ENCODE measurements at regions not wholly inside any gene's neighbourhood (a gene's known extent, or its start where the extent isn't known, plus 50 kb on each side); places are given as distances from the start of the nearest gene placed in this dataset.
"Not testable (repeated sequence)": the region's sequence is repeated elsewhere in the genome, so short reads cannot be mapped to it uniquely, and the experiment has no call there.

DNA sequence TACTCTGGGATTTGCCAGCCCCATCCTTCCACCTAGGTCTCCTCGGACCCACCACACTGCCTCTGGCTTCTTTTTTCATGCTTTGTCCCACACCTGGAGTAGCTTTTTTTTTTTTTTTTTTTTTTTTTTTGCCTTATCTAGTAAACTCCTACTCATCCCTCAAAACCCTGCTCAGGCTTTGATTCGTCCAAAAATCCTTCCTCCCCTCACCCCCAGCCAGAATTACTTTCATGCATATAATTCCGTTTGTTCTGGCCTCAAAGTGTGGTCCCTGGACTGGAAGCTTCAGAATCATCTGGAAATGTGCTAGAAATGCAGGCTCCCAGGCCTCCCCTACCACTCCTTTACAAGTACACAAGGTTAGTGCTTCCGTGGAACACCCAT, 320.1 kb downstream of the PTTG2 start:
- no peak for DNase-seq

DNA sequence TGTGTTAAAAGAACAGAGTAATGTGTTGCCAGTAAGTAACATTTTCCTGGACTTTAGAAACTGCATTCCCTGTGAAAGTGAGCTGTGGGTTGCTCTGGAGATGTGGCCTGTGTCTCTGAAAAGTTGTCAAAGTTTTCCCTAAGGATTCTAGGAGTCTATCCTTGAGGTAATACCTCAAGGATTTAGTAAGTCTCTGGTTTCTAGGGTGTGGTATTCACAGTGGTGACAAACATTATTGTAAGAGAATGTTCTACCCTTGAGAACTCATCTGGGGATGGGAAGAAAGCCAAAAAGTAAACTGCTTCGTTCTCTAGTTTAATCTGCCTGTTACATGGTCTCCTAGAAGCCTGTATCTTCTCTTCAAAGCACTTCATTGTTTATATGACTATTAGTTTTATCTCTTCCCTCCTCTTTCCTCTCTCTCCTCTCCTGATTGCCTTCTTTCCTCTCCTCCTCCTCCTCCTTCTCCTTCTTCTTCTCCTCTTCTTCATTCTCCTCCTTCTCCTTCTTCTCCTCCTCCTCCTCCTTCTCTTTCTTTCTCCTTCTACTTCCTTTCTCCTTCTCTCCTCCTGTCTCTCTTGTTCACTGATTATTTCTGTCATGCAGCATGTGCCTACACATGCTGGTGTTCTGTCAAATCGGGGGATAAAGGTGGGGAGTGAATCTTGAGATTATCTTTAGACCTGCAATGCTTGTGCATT, 321.3 kb downstream of the PTTG2 start:
- no peak for DNase-seq

DNA sequence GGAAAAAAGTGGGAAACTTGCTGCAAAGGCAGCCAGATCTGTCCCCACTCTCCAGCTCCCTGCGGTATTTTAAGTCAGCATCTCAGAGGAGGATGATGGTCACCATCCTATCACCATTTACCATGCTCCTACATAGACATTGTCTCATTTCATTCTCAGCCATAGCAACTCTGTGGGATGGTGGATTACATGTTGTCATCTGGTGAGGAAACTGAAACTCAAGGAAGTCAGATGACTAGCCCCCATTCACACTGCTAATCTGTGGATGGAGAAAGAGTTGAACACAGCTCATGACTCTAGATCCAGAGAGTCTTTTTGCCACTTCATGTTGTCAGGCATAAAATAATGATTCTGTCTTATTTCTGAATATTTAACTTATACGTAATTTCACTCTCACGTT, 323.5 kb downstream of the PTTG2 start:
- DNase-seq = no peak

DNA sequence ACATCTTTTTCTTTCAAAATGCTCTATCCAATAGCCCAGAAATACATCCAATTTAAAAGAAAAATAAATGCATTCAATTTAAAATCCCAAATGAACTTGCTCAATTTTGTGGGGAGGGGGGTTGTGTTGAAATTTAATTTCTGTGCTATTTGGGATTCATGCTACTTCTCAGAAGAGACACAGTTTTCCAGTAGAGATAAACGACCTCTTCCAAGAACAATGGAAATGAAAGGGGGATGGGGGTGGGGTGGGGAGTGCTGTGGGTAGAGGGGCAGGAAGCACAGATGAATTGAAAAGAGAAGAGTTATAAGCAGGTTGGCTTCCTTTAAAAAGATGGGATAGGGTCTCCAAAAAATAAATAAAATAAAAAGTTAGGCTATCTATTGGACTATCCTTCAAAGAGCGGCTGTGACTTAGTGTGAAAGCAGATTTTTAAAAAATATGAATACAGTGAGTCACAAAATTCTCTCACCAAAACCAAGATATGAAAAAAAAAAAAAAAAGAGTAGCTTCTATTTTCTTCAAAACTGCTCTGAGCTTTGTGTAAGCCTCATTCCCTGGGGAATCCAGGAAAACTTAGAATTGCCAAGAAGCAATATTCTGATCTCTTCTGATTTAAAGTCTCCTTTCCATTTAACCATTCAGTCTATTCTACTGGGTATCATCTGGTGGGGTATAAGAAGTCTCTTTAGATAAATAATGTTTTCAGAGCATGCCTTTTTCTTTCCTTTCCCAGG, 324.3 kb downstream of the PTTG2 start:
- no peak for DNase-seq

DNA sequence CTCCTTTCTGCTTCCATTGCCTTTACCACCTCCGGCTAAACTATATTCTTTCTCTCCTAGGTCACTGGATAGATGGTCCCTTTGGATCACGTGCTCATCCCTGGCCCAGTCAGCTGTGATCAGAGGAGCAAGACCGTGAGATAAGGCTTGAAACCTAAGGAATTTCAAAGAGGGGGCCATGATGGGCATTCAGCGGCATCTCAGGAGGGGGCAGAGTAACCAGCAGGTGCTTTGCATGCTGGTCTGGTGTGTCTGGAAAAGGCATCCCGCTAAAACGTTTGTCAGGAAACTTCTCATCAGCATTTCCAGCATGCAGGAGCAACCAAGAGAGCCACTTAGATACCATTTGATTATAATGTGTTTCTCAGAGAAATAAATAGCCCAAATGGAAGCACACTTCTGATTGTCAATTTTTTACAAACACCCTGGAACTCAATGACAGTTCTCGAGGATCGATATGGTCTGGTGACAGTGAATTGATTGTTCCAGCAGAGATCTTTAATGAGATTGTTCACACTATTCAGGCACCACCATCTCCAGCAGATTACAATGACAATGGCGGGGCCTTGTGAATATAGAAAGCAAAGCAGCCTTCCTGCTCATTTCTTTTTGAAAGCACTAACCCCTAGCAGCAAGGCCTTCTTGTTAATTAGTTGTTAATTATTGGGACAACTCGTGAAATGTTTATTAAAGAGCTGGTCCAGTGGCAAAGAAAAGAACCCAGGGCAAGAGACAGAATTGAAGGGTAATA, 327.1 kb downstream of the PTTG2 start:
- no peak for DNase-seq

DNA sequence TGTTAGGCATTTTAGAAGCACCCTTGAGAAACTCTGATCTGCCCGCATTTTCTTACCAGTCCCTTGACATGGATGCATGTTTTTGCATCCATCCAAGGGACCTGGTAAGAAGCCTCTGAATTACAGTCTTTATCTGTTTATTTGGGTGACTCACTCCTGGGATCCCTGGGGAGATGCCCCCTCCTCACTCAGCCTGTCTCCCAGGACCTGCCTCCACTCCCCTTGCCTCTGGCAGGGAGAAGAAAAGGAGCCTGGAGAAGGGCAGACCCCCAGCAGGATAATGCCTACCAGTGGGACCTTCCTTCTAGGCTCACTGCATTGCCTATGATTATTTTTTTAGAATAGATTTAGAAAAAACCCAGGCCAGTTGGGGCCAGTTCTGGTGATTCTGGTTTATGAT, 329.4 kb downstream of the PTTG2 start:
- no peak for DNase-seq

DNA sequence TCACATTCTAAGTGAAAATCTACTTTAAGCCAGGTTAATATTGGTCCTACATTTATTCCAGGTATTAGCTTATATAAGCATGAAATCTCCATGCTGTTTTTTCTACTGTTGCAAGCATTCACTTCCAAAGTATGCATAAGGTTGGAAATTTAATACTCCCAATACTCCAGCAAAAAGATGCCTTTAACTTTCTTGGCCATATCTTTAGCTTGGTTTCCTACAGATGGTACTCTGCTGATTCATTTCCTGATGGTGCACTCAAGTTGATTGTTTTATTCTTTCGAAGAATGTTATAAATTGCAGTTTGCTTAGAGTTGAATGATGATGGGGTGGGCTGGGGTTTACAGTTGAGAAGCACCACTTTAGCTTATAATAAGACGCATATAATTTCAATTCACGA, 330.2 kb downstream of the PTTG2 start:
- DNase-seq = no peak

DNA sequence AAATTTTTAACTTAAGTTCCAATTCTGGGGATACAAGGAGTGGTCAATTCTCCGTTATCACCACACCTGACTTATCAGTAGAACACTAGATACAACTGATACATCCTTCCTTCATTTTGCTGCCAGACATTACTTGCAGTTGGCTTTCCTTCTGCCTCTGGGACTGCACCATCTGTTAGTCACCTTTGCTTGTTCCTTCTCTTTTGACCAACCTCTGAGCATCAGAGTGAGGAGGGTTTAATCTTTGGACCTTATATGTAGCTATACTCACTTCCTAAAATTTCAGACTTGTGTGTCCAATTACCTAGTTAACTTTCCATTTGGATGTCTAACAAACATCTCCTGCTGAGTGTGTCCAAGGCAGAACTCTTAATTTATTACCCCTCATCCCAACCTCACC, 330.7 kb downstream of the PTTG2 start:
- DNase-seq = no peak

DNA sequence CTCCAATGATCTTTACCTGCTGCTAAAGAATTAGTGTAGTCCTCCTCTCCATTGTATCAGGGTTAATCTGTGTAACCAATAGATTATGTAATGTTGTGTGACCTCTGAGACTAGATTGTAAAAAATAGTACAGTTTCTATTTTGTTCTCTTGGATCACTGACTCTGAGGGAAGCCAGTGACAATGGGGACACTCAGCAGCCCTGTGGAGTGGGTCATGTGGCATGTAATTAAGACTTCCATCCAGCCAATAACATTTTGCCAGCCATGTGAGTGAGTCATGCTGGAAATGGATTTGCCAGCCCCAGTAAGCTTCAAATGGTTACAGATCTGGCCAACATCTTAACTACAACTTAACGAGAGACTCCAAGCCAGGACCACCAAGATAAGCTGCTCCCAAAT, 332.3 kb downstream of the PTTG2 start:
- DNase-seq = no peak

DNA sequence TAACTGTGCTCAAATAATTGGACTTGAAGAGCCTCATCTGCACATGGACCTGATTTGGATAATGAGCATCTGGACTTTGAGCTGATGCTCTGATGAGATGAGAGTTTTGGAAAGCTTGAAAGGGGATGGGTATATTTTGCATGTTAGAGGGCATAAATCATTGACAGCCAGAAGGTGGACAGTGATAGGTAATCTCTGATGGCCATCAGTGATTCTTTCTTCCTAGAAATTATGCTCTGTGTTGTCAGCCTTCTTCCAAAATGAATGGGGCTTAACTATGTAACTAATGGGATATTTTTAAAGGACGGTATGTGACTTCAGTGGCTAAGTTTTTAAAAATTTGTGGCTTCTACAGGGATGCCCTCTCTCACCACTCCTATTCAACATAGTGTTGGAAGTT, 334.0 kb downstream of the PTTG2 start:
- no peak for DNase-seq

DNA sequence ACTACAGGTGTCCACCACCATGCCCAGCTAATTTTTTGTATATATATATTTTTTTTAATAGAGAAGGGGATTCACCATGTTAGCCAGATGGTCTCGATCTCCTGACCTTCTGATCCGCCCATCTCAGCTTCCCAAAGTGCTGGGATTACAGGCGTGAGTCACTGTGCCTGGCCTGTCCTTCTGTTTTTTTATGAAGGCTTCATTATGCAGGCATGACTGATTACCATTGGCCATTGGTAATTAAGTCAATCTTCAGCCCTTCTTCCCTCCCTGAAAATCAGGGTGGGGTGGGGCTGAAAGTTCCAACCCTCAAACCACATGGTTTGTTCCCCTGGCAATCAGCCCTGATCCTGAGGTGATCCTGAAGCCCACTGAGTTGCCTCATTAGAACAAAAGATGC, 336.9 kb downstream of the PTTG2 start:
- no peak for DNase-seq

DNA sequence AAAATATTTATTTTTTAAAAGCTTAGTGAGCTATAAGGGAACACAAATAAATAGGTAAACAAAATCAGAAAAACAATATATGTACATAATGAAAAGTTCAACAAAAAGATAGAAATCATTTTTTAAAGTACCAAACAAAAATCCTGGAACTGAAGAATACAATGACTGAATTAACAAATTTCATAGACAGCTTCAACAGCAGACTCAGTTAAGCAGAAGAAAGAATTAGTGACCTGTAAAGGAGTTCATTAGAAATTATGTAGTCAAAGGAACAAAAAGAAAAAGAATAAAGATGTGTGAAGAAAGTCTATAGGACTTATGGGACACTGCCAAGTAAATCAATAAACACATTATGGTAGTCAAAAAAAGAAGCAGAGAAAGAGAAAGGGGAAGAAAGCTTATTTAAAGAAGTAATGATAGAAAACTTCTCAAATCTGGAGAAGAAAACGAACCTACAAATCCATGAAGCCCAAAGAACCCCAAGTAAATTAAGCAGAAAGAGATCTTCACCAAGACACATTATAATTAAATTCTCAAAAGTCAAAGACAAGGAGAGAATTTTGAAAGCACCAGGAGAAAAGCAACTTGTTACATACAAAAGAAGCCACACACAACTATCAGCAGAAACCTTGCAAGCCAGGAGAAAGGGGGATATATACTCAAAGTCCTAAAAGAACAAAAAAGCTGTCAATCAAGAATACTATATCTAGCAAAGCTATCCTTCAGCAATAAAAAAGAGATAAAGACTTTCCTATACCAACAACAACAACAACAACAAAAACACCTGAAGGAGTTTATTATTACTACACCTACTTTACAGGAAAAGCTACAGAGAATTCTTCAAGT, 338.9 kb downstream of the PTTG2 start:
- no peak for DNase-seq

DNA sequence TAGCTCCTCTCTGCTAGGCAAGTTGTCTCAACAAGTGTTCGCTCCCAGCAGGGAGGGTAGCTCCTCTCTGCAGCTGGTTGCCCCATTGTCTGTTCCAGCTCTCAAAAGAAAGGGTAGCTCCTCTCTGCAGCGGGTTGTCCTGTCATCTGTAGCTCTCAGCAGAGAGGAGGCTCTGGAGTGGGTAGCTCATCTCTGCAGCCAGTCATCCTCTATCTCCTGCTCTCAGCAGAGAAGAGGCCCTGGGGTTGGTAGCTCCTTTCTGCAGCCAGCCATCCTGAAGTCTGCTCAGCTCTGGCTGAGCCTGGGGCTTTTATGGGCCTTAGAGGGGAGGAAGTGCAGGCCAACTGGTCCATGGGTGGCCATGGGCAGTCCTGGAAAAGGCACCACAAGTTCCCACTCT, 342.7 kb downstream of the PTTG2 start:
- no peak for DNase-seq

DNA sequence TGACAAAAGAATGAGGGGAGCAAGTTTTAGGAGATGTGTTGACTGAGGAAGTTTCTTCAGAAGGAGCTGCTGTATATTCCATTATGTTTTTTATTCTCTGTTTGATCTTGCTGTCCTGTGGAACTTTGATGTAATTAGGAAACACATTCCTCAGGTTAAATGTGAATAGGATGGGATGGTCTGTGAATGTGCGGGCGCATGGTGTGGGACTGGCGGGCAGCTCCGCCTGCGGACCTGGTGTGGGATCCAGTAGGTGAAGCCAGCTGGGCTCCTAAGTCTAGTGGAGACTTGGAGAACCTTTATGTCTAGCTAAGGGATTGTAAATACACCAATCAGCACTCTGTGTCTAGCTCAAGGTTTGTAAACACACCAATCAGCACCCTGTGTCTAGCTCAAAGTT, 344.3 kb downstream of the PTTG2 start:
- DNase-seq = not testable (repeated sequence)

DNA sequence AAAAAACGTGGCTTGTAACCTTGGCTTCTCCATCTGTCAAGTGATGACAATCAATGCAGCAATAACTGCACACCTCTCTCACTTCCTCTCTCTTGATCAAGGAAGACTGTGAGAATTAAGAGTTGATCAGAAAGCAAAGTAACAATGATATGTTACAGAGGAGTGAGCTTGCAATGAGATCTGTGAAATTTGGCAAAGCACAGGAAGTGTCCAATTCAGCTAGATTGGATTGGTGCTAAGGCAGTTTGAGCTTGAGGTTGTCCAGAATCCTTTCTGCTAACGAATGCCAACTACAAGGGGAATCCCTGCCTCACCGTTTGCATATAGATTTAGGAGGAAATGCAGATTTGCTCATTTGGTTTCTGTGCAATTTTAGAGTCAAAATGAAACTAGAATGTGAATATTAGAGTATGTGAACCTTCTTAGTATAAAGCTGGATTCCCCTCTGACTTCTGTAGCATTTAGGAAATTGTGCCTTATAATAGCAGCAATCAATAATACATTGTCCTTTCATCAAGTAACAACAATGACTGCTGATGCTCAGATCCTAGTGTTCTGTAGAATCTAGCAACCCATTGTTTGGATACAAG, 346.4 kb downstream of the PTTG2 start:
- DNase-seq = peak; percentile 46

DNA sequence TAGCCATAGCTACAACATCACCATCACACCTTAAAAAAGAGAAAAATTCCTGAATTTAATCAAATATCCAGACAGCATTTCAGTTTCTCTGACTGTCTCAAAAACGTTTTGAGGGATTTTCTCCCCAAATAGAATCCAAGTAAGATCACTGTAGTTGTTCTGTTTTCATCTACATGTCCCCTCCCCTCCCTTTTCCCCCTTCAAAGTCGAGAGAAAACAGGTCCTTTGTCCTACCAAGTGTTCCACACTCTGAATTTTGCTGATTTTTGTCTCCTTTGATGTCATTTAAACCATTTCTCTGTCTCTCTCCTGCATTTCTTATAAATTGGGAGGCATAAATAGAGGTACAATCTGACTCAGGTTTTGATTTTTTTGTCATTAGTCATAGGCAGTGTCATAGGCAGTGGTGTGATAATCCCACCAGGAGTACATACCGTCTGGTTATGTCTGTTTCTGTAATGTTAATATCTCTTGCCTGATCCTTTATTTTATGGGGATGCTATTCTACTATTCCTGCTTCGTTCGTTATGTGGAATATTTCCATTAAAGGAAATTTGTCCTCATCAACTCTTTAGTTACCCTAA, 348.6 kb downstream of the PTTG2 start:
- no peak for DNase-seq

DNA sequence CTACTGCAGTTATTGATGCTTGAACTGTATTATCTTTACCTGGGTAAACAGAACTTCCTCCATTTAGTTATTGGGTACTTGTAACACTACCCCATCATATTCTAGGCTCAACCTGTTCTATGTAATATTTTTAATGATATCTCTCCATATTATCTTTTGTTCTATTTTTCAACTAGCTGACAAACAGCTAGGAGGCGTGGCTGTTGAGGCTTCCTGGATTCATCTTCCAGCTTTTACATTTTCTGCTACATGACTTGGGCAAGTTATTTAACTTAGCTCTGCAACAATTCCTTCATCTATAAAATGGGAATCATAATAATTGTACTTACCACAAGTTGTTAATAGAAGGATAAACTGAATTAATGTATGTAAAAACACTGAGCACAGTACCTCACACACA, 349.3 kb downstream of the PTTG2 start:
- no peak for DNase-seq

DNA sequence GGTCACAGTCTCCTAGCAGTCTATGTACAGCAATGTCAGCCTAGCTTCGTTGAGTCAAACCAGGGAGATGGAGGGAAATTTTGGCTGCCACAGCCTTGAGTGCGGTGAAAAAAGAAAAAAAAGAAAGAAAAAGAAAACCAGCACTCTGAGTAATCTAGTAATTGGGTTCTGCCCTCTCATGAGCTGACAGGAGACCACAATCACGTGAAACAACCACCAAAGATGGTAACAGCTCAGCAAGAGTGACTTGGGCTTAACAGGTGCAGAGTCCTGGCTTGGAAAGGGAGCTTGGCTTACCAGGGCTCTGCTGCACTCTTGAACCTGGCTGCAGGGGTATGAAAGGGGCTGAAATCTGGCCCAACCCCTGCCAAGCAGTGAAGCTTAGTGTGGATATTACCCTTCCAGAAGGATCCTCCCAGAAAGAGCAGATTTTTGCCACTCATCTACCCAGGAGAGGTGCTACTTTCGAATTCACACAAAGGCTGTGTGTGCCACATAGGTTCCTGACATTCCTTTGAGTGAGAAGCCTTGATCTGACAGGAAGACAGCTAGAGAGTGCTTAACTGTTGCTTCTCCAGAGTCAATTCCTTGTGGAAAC, 350.3 kb downstream of the PTTG2 start:
- peak; percentile 75 for DNase-seq

DNA sequence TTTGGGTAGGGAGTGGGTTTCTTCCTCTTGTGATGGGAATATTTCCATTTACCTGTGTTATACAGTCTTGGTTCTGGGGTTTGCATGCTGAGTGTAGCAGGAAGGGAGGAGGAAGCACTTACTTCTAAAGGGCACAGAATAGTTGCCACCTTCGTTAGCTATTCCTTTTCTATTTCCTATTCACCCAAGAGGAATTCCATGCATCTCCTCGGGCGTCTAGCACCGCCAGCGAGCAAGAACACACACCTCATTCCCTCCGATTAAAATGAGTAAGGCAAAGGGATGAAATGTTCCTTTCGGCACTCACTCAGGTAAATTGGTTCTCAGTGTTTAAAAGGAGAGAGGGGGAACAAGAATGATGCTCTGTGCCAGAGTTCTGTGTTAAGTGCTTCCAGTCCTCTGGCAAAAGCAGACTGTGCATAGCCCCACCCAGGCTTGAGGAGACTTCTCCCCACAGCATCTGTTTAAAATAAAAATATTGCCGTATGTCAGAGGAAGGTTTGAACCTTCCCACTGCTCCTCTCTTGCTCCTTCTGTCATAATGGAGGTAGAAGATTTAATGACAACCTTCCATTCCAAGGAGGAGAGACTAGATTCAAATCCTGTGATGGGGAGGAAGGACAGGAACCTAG, 351.4 kb downstream of the PTTG2 start:
- DNase-seq = no peak

DNA sequence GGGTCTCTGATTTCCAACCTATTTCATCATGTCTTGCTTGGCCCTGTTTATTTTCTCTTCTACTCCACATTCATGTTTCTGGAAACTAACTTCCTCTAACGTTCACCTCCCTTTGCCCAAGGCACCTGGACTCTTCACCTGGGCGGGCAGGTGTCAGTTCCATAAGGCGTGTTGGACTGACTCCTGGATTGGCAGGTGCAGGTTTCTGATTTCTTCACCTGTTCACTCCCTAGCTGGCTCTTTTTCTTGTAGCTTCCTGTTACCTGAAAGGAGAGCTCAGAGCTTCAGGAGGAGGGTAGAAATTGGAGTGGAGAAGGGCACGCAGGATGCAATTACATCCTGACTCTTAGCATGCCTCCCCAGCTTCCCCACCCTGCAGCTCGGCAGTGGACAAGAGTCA, 350.8 kb upstream of the KLF3 start:
- no peak for DNase-seq

DNA sequence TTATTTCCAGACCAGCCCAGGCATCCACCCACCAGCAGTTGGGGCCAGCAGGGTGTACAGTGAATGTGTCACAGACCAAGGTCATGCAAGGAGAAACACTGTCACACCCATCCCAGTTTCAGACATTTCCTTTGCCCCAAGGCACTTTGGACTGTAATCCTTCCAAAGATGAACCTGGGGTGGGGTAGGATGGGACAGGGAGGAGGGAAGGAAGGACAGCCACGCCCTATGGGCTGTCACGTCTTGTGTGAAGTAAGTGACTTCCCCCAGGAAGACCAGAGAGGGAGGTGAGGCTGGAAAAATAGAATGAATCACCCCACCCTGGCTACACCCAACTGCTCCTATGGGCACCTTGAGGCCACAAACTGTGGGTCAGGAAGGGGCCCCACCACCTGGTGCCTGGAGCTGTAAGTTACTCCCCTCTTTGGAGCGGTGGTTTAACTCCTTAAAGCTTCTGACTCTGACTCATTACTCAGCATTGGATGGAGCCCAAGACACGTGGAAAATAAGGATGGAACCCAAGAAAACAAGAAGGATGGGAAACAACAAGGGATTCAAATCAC, 349.9 kb upstream of the KLF3 start:
- DNase-seq = no peak
